SK-N-SH (cell line): ENCODE measurements at regions not wholly inside any gene's neighbourhood (a gene's known extent, or its start where the extent isn't known, plus 50 kb on each side); places are given as distances from the start of the nearest gene placed in this dataset.

ENCODE experiments used
- CTCF ChIP-seq: fragments of 200-600 bp; sonication (generic); IDR thresholded peaks from 2 replicates; pipeline ENCODE4 v1.6.1; 2017; ENCODE audit warnings: antibody characterized with exemption, mild to moderate bottlenecking, moderate library complexity
- EZH2phosphoT487 ChIP-seq: fragments of 200-600 bp; sonication (generic); IDR thresholded peaks from 2 replicates; pipeline ENCODE4 v1.6.1; 2017; ENCODE audit warnings: low read depth, mixed run types, mild to moderate bottlenecking, antibody characterized with exemption, moderate library complexity, borderline replicate concordance
- JUND ChIP-seq: IDR thresholded peaks from 2 replicates; pipeline ENCODE4 v1.4.0; 2012
- POLR2AphosphoS5 ChIP-seq: IDR thresholded peaks from 2 replicates; pipeline ENCODE4 v1.6.1; 2012; ENCODE audit warnings: low read depth, low read length
- SIN3A ChIP-seq: IDR thresholded peaks from 2 replicates; pipeline ENCODE4 v1.6.1; 2012; ENCODE audit warnings: low read depth, mild to moderate bottlenecking, low read length, moderate library complexity, borderline replicate concordance
- SMC3 ChIP-seq: IDR thresholded peaks from 2 replicates; pipeline ENCODE4 v1.6.1; 2012; ENCODE audit warnings: low read depth, low read length, improper control_type of control experiment
- TAF1 ChIP-seq: IDR thresholded peaks from 2 replicates; pipeline ENCODE4 v1.6.1; 2012; ENCODE audit warnings: low read depth, mild to moderate bottlenecking, low read length, moderate library complexity, borderline replicate concordance

- no peak for TF ChIP-seq CTCF
- TF ChIP-seq SMC3: no peak
- no peak for TF ChIP-seq EZH2phosphoT487
- TF ChIP-seq TAF1: no peak
- no peak for TF ChIP-seq SIN3A
- no peak for TF ChIP-seq JUND
- TF ChIP-seq POLR2AphosphoS5: no peak
Measured at GRCh38 chr7:155216475-155217272, 81.0 kb upstream of the INSIG1 start.
